HepG2 (cell line): ENCODE measurements at regions not wholly inside any gene's neighbourhood (a gene's known extent, or its start where the extent isn't known, plus 50 kb on each side); places are given as distances from the start of the nearest gene placed in this dataset.

Experiments
- ATAC-seq: fragments of 200-7000 bp; cut with Tn5 transposase; 3 replicates; pipeline ENCODE4 v1.9.1; 2020; ENCODE audit warnings: mild to moderate bottlenecking, moderate library complexity
- BruUV-seq: library from RNA; stranded (reverse); fragments of 400-500 nt; replicated peaks from 2 replicates; lab custom pipeline; 2021; lab: Mats Ljungman, UMichigan
- CTCF ChIA-PET: fragments of 300-600 bp; formaldehyde crosslinking; extraction: SDS; loops from one replicate; lab custom pipeline; 2021; ENCODE audit warnings: low total read pairs, inconsistent platforms, low intra/inter-chr PET ratio; lab: Yijun Ruan, JAX
- POLR2A ChIA-PET: fragments of 350-600 bp; sonication (Branson Sonifier 250); formaldehyde crosslinking; loops from one replicate; lab custom pipeline; 2020; ENCODE audit warnings: antibody characterized with exemption, inconsistent platforms; lab: Yijun Ruan, JAX
- DNase-seq: peaks from one replicate; pipeline ENCODE4 v3.0.0-alpha.2; 2015; ENCODE audit warnings: low spot score
- FAIRE-seq: peaks from 3 replicates; lab custom pipeline; 2011; peaks lifted over from hg19 to GRCh38; lab: Jason Lieb, UNC
- H2AFZ ChIP-seq: one replicate; pipeline ENCODE4 v1.6.1; 2011; ENCODE audit warnings: low read length, inconsistent platforms
- H3K27ac ChIP-seq: fragments of 300-600 bp; 3 replicates; pipeline ENCODE4 v1.8.0; 2011; ENCODE audit warnings: mixed run types, mild to moderate bottlenecking, mixed read lengths, low read length, inconsistent platforms; ENCODE audit not compliant: insufficient read depth; ENCODE audit errors: extremely low read length
- H3K27me3 ChIP-seq, 2 experiments: fragments of 200-600 bp in 1 of 2; 2 replicates in 1 of 2; 3 replicates in 1 of 2; pipeline versions ENCODE4 v1.6.0 to v1.8.0; 2011; ENCODE audit warnings: low read length in 2 of 2, mild to moderate bottlenecking in 2 of 2, moderate library complexity in 2 of 2, inconsistent platforms in 1 of 2; ENCODE audit not compliant: insufficient read depth in 2 of 2, control insufficient read depth in 1 of 2
- H3K36me3 ChIP-seq, 2 experiments: fragments of 200-600 bp in 1 of 2; replicated peaks in 1 of 2; 2 replicates in 1 of 2; 3 replicates in 1 of 2; pipeline versions ENCODE4 v1.5.1 to v1.8.0; 2011; ENCODE audit warnings: low read length in 2 of 2, inconsistent platforms in 1 of 2; ENCODE audit not compliant: insufficient read depth in 2 of 2, control insufficient read depth in 1 of 2
- H3K4me1 ChIP-seq: 2 replicates; pipeline ENCODE4 v1.5.1; 2012; ENCODE audit warnings: low read length, inconsistent platforms; ENCODE audit not compliant: insufficient read depth
- H3K4me2 ChIP-seq: 2 replicates; pipeline ENCODE4 v1.6.0; 2011; ENCODE audit warnings: low read depth, low read length, inconsistent platforms
- H3K4me3 ChIP-seq, 3 experiments: fragments of 200-600 bp in 1 of 3; sonication (generic), shearing (Covaris generic) in 1 of 3; replicated peaks in 1 of 3; 2 replicates each; pipeline ENCODE4 v1.5.1; 2011 to 2016; ENCODE audit warnings: low read length in 3 of 3, inconsistent platforms in 2 of 3, low read depth in 2 of 3, mild to moderate bottlenecking in 2 of 3, control low read depth in 1 of 3, mixed read lengths in 1 of 3; ENCODE audit not compliant: insufficient read depth in 1 of 3
- H3K79me2 ChIP-seq: one replicate; pipeline ENCODE4 v1.6.1; 2011; ENCODE audit warnings: low read length, inconsistent platforms; ENCODE audit not compliant: insufficient read depth
- H3K9ac ChIP-seq: 2 replicates; pipeline ENCODE4 v1.6.0; 2011; ENCODE audit warnings: mild to moderate bottlenecking, low read depth, low read length, inconsistent platforms; ENCODE audit not compliant: insufficient read depth
- H3K9me3 ChIP-seq: 2 replicates; pipeline ENCODE4 v1.5.1; 2012; ENCODE audit warnings: mild to moderate bottlenecking, low read length
- H4K20me1 ChIP-seq: 2 replicates; pipeline ENCODE4 v1.6.0; 2011; ENCODE audit warnings: inconsistent platforms, mild to moderate bottlenecking, low read length, moderate library complexity; ENCODE audit not compliant: insufficient read depth
- CEBPG ChIP-seq: IDR thresholded peaks from 2 replicates; pipeline ENCODE4 v1.6.1; 2016
- HDAC1 ChIP-seq: sonication (generic); formaldehyde crosslinking; IDR thresholded peaks from 2 replicates; pipeline ENCODE4 v1.5.1; 2020; ENCODE audit warnings: mild to moderate bottlenecking, missing genetic modification reagents
- HOXA9 ChIP-seq: sonication (generic); formaldehyde crosslinking; IDR thresholded peaks from 2 replicates; pipeline ENCODE4 v1.8.1; 2022; ENCODE audit warnings: missing genetic modification reagents, mild to moderate bottlenecking, moderate library complexity, borderline replicate concordance
- KAT2B ChIP-seq: fragments of 150-350 bp; IDR thresholded peaks from 2 replicates; pipeline ENCODE4 v1.6.1; 2014; ENCODE audit warnings: low read depth, low read length, borderline replicate concordance
- RFXAP ChIP-seq: sonication (generic); formaldehyde crosslinking; IDR thresholded peaks from 2 replicates; pipeline ENCODE4 v1.4.0; 2020; ENCODE audit warnings: missing genetic modification reagents, borderline replicate concordance
- SMARCE1 ChIP-seq: fragments of 450-650 bp; IDR thresholded peaks from 2 replicates; pipeline ENCODE4 v1.6.1; 2017; ENCODE audit warnings: borderline replicate concordance
- SRF ChIP-seq: IDR thresholded peaks from 2 replicates; pipeline ENCODE4 v1.6.1; 2011; ENCODE audit warnings: mild to moderate bottlenecking, low read depth, low read length, moderate library complexity
- SRSF4 ChIP-seq: fragments of 200-400 bp; formaldehyde crosslinking; IDR thresholded peaks from one replicate; pipeline ENCODE4 v1.6.1; 2018; ENCODE audit warnings: mild to moderate bottlenecking, low read depth, low read length, moderate library complexity; ENCODE audit not compliant: poor library complexity, severe bottlenecking
- SRY ChIP-seq: sonication (generic); formaldehyde crosslinking; IDR thresholded peaks from 2 replicates; pipeline ENCODE4 v1.8.0; 2022; ENCODE audit warnings: mild to moderate bottlenecking, missing genetic modification reagents
- WIZ ChIP-seq: sonication (generic); formaldehyde crosslinking; IDR thresholded peaks from 2 replicates; pipeline ENCODE4 v1.5.1; 2020; ENCODE audit warnings: mild to moderate bottlenecking, missing genetic modification reagents
- ZFP90 ChIP-seq: sonication (generic); formaldehyde crosslinking; IDR thresholded peaks from 2 replicates; pipeline ENCODE4 v1.8.0; 2022; ENCODE audit warnings: missing genetic modification reagents, mild to moderate bottlenecking, inconsistent platforms, borderline replicate concordance
- ZNF17 ChIP-seq: sonication (generic); formaldehyde crosslinking; IDR thresholded peaks from 2 replicates; pipeline ENCODE4 v1.5.0; 2020; ENCODE audit warnings: mild to moderate bottlenecking, missing genetic modification reagents
- ZNF687 ChIP-seq: sonication (generic); formaldehyde crosslinking; IDR thresholded peaks from 2 replicates; pipeline ENCODE4 v1.5.1; 2020; ENCODE audit warnings: mild to moderate bottlenecking, missing genetic modification reagents, moderate library complexity
- ZNF691 ChIP-seq: sonication (generic); formaldehyde crosslinking; IDR thresholded peaks from 2 replicates; pipeline ENCODE4 v1.4.0; 2020; ENCODE audit warnings: missing genetic modification reagents, low read depth, mild to moderate bottlenecking, borderline replicate concordance
- ZNF777 ChIP-seq: sonication (generic); formaldehyde crosslinking; IDR thresholded peaks from 2 replicates; pipeline ENCODE4 v1.4.0; 2020; ENCODE audit warnings: missing genetic modification reagents
- WGBS: methylation state at CpG from one replicate; pipeline ENCODE4 v1.1.6; 2017; ENCODE audit warnings: low lambda C conversion rate; 5-methylcytosine and 5-hydroxymethylcytosine counted together
- in situ Hi-C: cut with HindIII; loops from 2 replicates; pipeline ENCODE4 v1.10.0; 2017; ENCODE audit warnings: low pct_unique_long_range_greater_than_20kb; ENCODE audit not compliant: extremely low pct_ligation_motif_present
- intact Hi-C: fragments of 100-400 bp; cut with micrococcal nuclease; formaldehyde crosslinking; loops from one replicate; pipeline ENCODE4 v1.10.0; 2022; ENCODE audit not compliant: unreplicated experiment
- TF ChIP-seq, protein P1 (sequence below): sonication (generic); formaldehyde crosslinking; IDR thresholded peaks from 2 replicates; pipeline ENCODE4 v1.4.0; 2020; ENCODE audit warnings: mild to moderate bottlenecking, missing genetic modification reagents
- TF ChIP-seq, protein P2 (sequence below): sonication (generic); formaldehyde crosslinking; IDR thresholded peaks from 2 replicates; pipeline ENCODE4 v1.4.0; 2020; ENCODE audit warnings: missing genetic modification reagents

- no peak for TF ChIP-seq ZNF17 (CRISPR knock-in tag)
- no peak for TF ChIP-seq HOXA9 (CRISPR knock-in tag)
- no peak for TF ChIP-seq CEBPG (CRISPR knock-in tag)
- no peak for TF ChIP-seq SMARCE1
- TF ChIP-seq, protein P1, sequence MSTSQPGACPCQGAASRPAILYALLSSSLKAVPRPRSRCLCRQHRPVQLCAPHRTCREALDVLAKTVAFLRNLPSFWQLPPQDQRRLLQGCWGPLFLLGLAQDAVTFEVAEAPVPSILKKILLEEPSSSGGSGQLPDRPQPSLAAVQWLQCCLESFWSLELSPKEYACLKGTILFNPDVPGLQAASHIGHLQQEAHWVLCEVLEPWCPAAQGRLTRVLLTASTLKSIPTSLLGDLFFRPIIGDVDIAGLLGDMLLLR (CRISPR knock-in tag) = no peak
- TF ChIP-seq, all 625 proteins: peak for 0
These were observed 1240.9 kb downstream of the CDH11 start (continued) for GRCh38 chr16:63880948-63881347.

DNA sequence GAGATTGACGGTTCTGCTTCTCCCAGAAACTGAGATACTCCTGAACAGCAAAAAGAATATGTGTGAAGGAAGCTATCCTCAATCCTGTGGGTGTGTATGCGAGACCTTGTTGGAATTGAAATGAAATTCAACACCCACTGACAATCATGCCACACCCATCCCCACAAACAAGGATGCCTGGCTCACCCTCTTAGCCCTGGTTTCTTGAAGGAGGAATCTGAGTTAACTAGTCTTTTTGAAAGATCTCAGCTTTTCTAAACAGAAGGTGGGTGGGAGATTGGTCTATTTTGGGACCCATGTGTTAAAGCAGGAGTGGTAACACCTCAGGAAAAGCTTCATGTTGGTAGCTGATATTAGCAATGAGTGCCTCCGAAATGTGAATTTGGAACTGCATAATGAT, 1244.5 kb downstream of the CDH11 start:
- no peak overlapping the region for H3K4me2 ChIP-seq
- no peak overlapping the region for H2AFZ ChIP-seq
- H3K79me2 ChIP-seq = no peaks in the 10 kb centered on the region
- H3K4me1 ChIP-seq = no peaks in the 10 kb centered on the region
- H3K27ac ChIP-seq = no peak overlapping the region
- FAIRE-seq (no peak), DNase-seq (no peak), ATAC-seq (no peak)
- POLR2A ChIA-PET = no interaction called here
- peaks cover 69% of the 10 kb centered on the region for H3K9me3 ChIP-seq
- BruUV-seq = no TSS peak
- no peaks in the 10 kb centered on the region for H3K36me3 ChIP-seq
- H4K20me1 ChIP-seq = no peaks in the 10 kb centered on the region
- intact Hi-C loops (no loop called here), in situ Hi-C loops (no loop called here)
- 10% methylated on average over 3 of the region's 3 CpGs for WGBS
- H3K4me3 ChIP-seq = no peak overlapping the region
- CTCF ChIA-PET = no interaction called here
- no peaks in the 10 kb centered on the region for H3K27me3 ChIP-seq
- no peak overlapping the region for H3K9ac ChIP-seq
- no peak for TF ChIP-seq SRSF4
- no peak for TF ChIP-seq ZNF691 (CRISPR knock-in tag)
- no peak for TF ChIP-seq ZNF777 (CRISPR knock-in tag)
- TF ChIP-seq ZFP90 = no peak
- no peak for TF ChIP-seq ZNF687 (CRISPR knock-in tag)
- no peak for TF ChIP-seq RFXAP (CRISPR knock-in tag)
- no peak for TF ChIP-seq WIZ (CRISPR knock-in tag)
- no peak for TF ChIP-seq HDAC1 (CRISPR knock-in tag)
- TF ChIP-seq, protein P2, sequence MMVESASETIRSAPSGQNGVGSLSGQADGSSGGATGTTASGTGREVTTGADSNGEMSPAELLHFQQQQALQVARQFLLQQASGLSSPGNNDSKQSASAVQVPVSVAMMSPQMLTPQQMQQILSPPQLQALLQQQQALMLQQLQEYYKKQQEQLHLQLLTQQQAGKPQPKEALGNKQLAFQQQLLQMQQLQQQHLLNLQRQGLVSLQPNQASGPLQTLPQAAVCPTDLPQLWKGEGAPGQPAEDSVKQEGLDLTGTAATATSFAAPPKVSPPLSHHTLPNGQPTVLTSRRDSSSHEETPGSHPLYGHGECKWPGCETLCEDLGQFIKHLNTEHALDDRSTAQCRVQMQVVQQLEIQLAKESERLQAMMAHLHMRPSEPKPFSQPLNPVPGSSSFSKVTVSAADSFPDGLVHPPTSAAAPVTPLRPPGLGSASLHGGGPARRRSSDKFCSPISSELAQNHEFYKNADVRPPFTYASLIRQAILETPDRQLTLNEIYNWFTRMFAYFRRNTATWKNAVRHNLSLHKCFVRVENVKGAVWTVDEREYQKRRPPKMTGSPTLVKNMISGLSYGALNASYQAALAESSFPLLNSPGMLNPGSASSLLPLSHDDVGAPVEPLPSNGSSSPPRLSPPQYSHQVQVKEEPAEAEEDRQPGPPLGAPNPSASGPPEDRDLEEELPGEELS (CRISPR knock-in tag) = no peak
- TF ChIP-seq KAT2B = no peak
- TF ChIP-seq SRY (CRISPR knock-in tag) = no peak
- no peak for TF ChIP-seq SRF
